ENCODE measurements at regions not wholly inside any gene's neighbourhood (a gene's known extent, or its start where the extent isn't known, plus 50 kb on each side); places are given as distances from the start of the nearest gene placed in this dataset.

GRCh38 chr2:176534798-176535466, 265.7 kb downstream of the MTX2 start:
- no peak; the same call in 1 of the 2 replicates for TF ChIP-seq RAD21 (IDR thresholded peaks at IDR 0.05; ENCODE audit: low read depth)
- TF ChIP-seq REST (IDR thresholded peaks at IDR 0.05; ENCODE audit: low read depth) = no peak
- TF ChIP-seq TAF1 (IDR thresholded peaks at IDR 0.05; ENCODE audit: low read depth) = no peak
- no peak for TF ChIP-seq MAX (IDR thresholded peaks at IDR 0.05)
